Prostate gland (tissue), 2 donors: ENCODE measurements at regions not wholly inside any gene's neighbourhood (a gene's known extent, or its start where the extent isn't known, plus 50 kb on each side); places are given as distances from the start of the nearest gene placed in this dataset.
A peak's percentile ranks its signal among the peaks of the same experiment; 100 is the strongest.

Experiments used
- DNase-seq: peaks from one replicate; pipeline ENCODE4 v3.0.0-alpha.2; 2019; ENCODE audit warnings: low spot score
- H3K27ac ChIP-seq, 2 donors: fragments of 200-600 bp; sonication (generic); 2 replicates each; pipeline ENCODE4 v1.5.1; 2017 to 2019
- H3K27me3 ChIP-seq: fragments of 200-600 bp; sonication (generic); replicated peaks from 2 replicates; pipeline ENCODE4 v1.5.1; 2019; ENCODE audit not compliant: insufficient read depth
- H3K36me3 ChIP-seq, 2 donors: fragments of 200-600 bp; sonication (generic); 1 replicate in 1 of 2; 2 replicates in 1 of 2; pipeline versions ENCODE4 v1.5.1 to v1.8.1; 2017 to 2019
- H3K4me1 ChIP-seq: fragments of 200-600 bp; sonication (generic); replicated peaks from 2 replicates; pipeline ENCODE4 v1.5.1; 2019
- H3K4me3 ChIP-seq, 2 donors: fragments of 200-600 bp; sonication (generic); 2 replicates each; pipeline ENCODE4 v1.5.1; 2017 to 2019
- H3K9me3 ChIP-seq: fragments of 200-600 bp; sonication (generic); 2 replicates; pipeline ENCODE4 v1.5.1; 2017
- CTCF ChIP-seq, 4 experiments: fragments of 200-600 bp in 2 of 4; fragments of 450-650 bp in 2 of 4; sonication (generic) in 2 of 4; IDR thresholded peaks; 1 replicate in 3 of 4; 2 replicates in 1 of 4; pipeline ENCODE4 v1.5.1; 2016 to 2019; ENCODE audit warnings: antibody characterized with exemption in 4 of 4, mild to moderate bottlenecking in 2 of 4, moderate library complexity in 2 of 4
- POLR2A ChIP-seq: fragments of 450-650 bp; IDR thresholded peaks from one replicate; pipeline ENCODE4 v1.6.1; 2016; ENCODE audit warnings: antibody characterized with exemption, mild to moderate bottlenecking
- POLR2AphosphoS5 ChIP-seq: sonication (generic); formaldehyde crosslinking; IDR thresholded peaks from one replicate; pipeline ENCODE4 v1.6.1; 2017; ENCODE audit warnings: antibody characterized with exemption
- WGBS: methylation state at CpG from one replicate; pipeline ENCODE4 v1.1.5; 2018; 5-methylcytosine and 5-hydroxymethylcytosine counted together
- intact Hi-C: fragments of 100-400 bp; cut with DNase I; formaldehyde crosslinking; loops from one replicate; pipeline ENCODE4 v1.14.2; 2022

- H3K36me3 ChIP-seq: no peaks in the 10 kb centered on the region
- no peak for TF ChIP-seq CTCF (IDR thresholded peaks at IDR 0.05)
- no peak for TF ChIP-seq POLR2A
- no peak for TF ChIP-seq POLR2AphosphoS5
- no peak for DNase-seq
- H3K27me3 ChIP-seq: no peaks in the 10 kb centered on the region
- WGBS: 94% methylated on average over 5 of the region's 5 CpGs
- intact Hi-C loops: no loop called here
- no peak overlapping the region for H3K27ac ChIP-seq
- no peaks in the 10 kb centered on the region for H3K9me3 ChIP-seq
- H3K4me3 ChIP-seq: no peak overlapping the region
- H3K4me1 ChIP-seq: peaks cover 2% of the 10 kb centered on the region
These were observed 82.6 kb upstream of the SYT13 start for GRCh38 chr11:45368697-45369096.

- H3K9me3 ChIP-seq: no peaks in the 10 kb centered on the region
- intact Hi-C loops: no loop called here
- 33% methylated on average over 7 of the region's 7 CpGs for WGBS
- TF ChIP-seq CTCF (IDR thresholded peaks at IDR 0.05): no peak
- TF ChIP-seq POLR2AphosphoS5: no peak
- TF ChIP-seq POLR2A: no peak
- no peaks in the 10 kb centered on the region for H3K27me3 ChIP-seq
- H3K4me1 ChIP-seq: peaks cover 2% of the 10 kb centered on the region
- H3K4me3 ChIP-seq: no peak overlapping the region
- DNase-seq: no peak
- peak overlapping the region; percentile 5 to 39 for H3K27ac ChIP-seq
- H3K36me3 ChIP-seq: no peaks in the 10 kb centered on the region
These were observed 80.6 kb upstream of the SYT13 start for GRCh38 chr11:45366619-45367190.

GRCh38 chr11:45365961-45366618 is 79.9 kb upstream of the SYT13 start:
- Histone ChIP-seq H3K4me1 (peaks cover 2% of the 10 kb centered on the region), H3K4me3 (no peak overlapping the region), H3K27ac (peak overlapping the region; percentile 5 to 39), H3K9me3 (no peaks in the 10 kb centered on the region), H3K36me3 (no peaks in the 10 kb centered on the region), H3K27me3 (no peaks in the 10 kb centered on the region)
- intact Hi-C loops: no loop called here
- TF ChIP-seq POLR2AphosphoS5 (no peak), CTCF (IDR thresholded peaks at IDR 0.05) (no peak), POLR2A (no peak)
- no peak for DNase-seq
- WGBS: 66% methylated on average over 16 of the region's 16 CpGs

GRCh38 chr11:45362636-45363035 is 76.5 kb upstream of the SYT13 start:
- DNase-seq: peak; percentile 23
- H3K4me1 ChIP-seq: peaks cover 2% of the 10 kb centered on the region
- no peaks in the 10 kb centered on the region for H3K9me3 ChIP-seq
- no peaks in the 10 kb centered on the region for H3K36me3 ChIP-seq
- no peak for TF ChIP-seq CTCF (IDR thresholded peaks at IDR 0.05)
- TF ChIP-seq POLR2AphosphoS5: peak; percentile 54
- intact Hi-C loops: no loop called here
- no peaks in the 10 kb centered on the region for H3K27me3 ChIP-seq
- peak overlapping the region in 1 of 2 donors; percentile 27 for H3K27ac ChIP-seq
- WGBS: 7% methylated on average over 3 of the region's 3 CpGs
- no peak overlapping the region for H3K4me3 ChIP-seq

GRCh38 chr11:45361551-45361950 is 75.4 kb upstream of the SYT13 start:
- WGBS: 72% methylated on average over 2 of the region's 2 CpGs
- intact Hi-C loops: no loop called here

More at GRCh38 chr11:45361551-45361950, 75.4 kb upstream of the SYT13 start:
- H3K27ac ChIP-seq: no peak overlapping the region
- no peaks in the 10 kb centered on the region for H3K36me3 ChIP-seq
- H3K27me3 ChIP-seq: no peaks in the 10 kb centered on the region
- no peaks in the 10 kb centered on the region for H3K9me3 ChIP-seq
- TF ChIP-seq CTCF (IDR thresholded peaks at IDR 0.05) (no peak), POLR2AphosphoS5 (no peak), POLR2A (no peak)
- no peak for DNase-seq
- H3K4me1 ChIP-seq: peaks cover 1% of the 10 kb centered on the region
- no peak overlapping the region for H3K4me3 ChIP-seq
